ENCODE measurements at regions not wholly inside any gene's neighbourhood (a gene's known extent, or its start where the extent isn't known, plus 50 kb on each side); places are given as distances from the start of the nearest gene placed in this dataset.

- no peak overlapping the region for H3K4me3 ChIP-seq (ENCODE audit: low read depth, low read length)
- TF ChIP-seq CTCF (IDR thresholded peaks at IDR 0.05; ENCODE audit: low read depth, low read length, missing control alignments): no peak
- DNase-seq (ENCODE audit: low read depth): no peak
- in situ Hi-C loops (cut with HindIII; ENCODE audit: low sequenced_read_pairs): no loop called here
Observed at GRCh38 chr2:162989507-162989906, 150.9 kb upstream of the KCNH7 start.

- DNase-seq (ENCODE audit: low read depth): no peak
- in situ Hi-C loops (cut with HindIII; ENCODE audit: low sequenced_read_pairs): no loop called here
- TF ChIP-seq CTCF (IDR thresholded peaks at IDR 0.05; ENCODE audit: low read depth, low read length, missing control alignments): no peak
- H3K4me3 ChIP-seq (ENCODE audit: low read depth, low read length): no peak overlapping the region
Observed at GRCh38 chr2:162974771-162975170, 136.2 kb upstream of the KCNH7 start.

GRCh38 chr2:162972383-162972782 is 133.8 kb upstream of the KCNH7 start:
- in situ Hi-C loops (cut with HindIII; ENCODE audit: low sequenced_read_pairs): no loop called here
- TF ChIP-seq CTCF (IDR thresholded peaks at IDR 0.05; ENCODE audit: low read depth, low read length, missing control alignments): no peak
- DNase-seq (ENCODE audit: low read depth): no peak
- H3K4me3 ChIP-seq (ENCODE audit: low read depth, low read length): no peak overlapping the region

- no peak for TF ChIP-seq CTCF (IDR thresholded peaks at IDR 0.05; ENCODE audit: low read depth, low read length, missing control alignments)
- no peak for DNase-seq (ENCODE audit: low read depth)
- in situ Hi-C loops (cut with HindIII; ENCODE audit: low sequenced_read_pairs): no loop called here
- no peak overlapping the region for H3K4me3 ChIP-seq (ENCODE audit: low read depth, low read length)
Observed at GRCh38 chr2:162968306-162968705, 129.7 kb upstream of the KCNH7 start.

- DNase-seq (ENCODE audit: low read depth): no peak
- no peak overlapping the region for H3K4me3 ChIP-seq (ENCODE audit: low read depth, low read length)
- no peak for TF ChIP-seq CTCF (IDR thresholded peaks at IDR 0.05; ENCODE audit: low read depth, low read length, missing control alignments)
- in situ Hi-C loops (cut with HindIII; ENCODE audit: low sequenced_read_pairs): no loop called here
Observed at GRCh38 chr2:162967811-162968210, 129.2 kb upstream of the KCNH7 start.

GRCh38 chr2:162967147-162967546 is 128.6 kb upstream of the KCNH7 start:
- DNase-seq (ENCODE audit: low read depth): no peak
- TF ChIP-seq CTCF (IDR thresholded peaks at IDR 0.05; ENCODE audit: low read depth, low read length, missing control alignments): no peak
- in situ Hi-C loops (cut with HindIII; ENCODE audit: low sequenced_read_pairs): no loop called here
- H3K4me3 ChIP-seq (ENCODE audit: low read depth, low read length): no peak overlapping the region

GRCh38 chr2:162965191-162965590 is 126.6 kb upstream of the KCNH7 start:
- DNase-seq (ENCODE audit: low read depth): no peak
- no peak overlapping the region for H3K4me3 ChIP-seq (ENCODE audit: low read depth, low read length)
- in situ Hi-C loops (cut with HindIII; ENCODE audit: low sequenced_read_pairs): no loop called here
- no peak for TF ChIP-seq CTCF (IDR thresholded peaks at IDR 0.05; ENCODE audit: low read depth, low read length, missing control alignments)
